SK-N-MC (cell line): ENCODE measurements at regions not wholly inside any gene's neighbourhood (a gene's known extent, or its start where the extent isn't known, plus 50 kb on each side); places are given as distances from the start of the nearest gene placed in this dataset.

ENCODE experiments used
- DNase-seq: peaks from one replicate; pipeline ENCODE4 v3.0.0-alpha.2; 2011; ENCODE audit warnings: low read depth, low spot score
- H3K27ac ChIP-seq: fragments of 200-600 bp; sonication (generic); 2 replicates; pipeline ENCODE4 v1.5.1; 2016; ENCODE audit warnings: mixed run types
- H3K36me3 ChIP-seq: fragments of 200-600 bp; sonication (generic); 2 replicates; pipeline ENCODE4 v1.6.1; 2017; ENCODE audit warnings: antibody characterized with exemption, low read length, mixed read lengths; ENCODE audit not compliant: insufficient read depth
- H3K4me3 ChIP-seq: fragments of 200-600 bp; sonication (generic); 2 replicates; pipeline ENCODE4 v1.5.1; 2016
- H3K9ac ChIP-seq: fragments of 200-600 bp; sonication (generic); 2 replicates; pipeline ENCODE4 v1.8.0; 2017; ENCODE audit warnings: mixed run types, mixed read lengths; ENCODE audit not compliant: insufficient read length
- H3K9me3 ChIP-seq: fragments of 200-600 bp; sonication (generic); 2 replicates; pipeline ENCODE4 v1.6.1; 2017; ENCODE audit warnings: low read depth, mild to moderate bottlenecking, antibody characterized with exemption, low read length, moderate library complexity, mixed read lengths
- EZH2 ChIP-seq: fragments of 200-600 bp; sonication (generic); IDR thresholded peaks from one replicate; pipeline ENCODE4 v1.6.1; 2017; ENCODE audit warnings: antibody characterized with exemption
- FOXP2 ChIP-seq: optimal IDR thresholded peaks from 2 replicates; pipeline ENCODE3; 2011; ENCODE audit warnings: mild to moderate bottlenecking, moderate library complexity; ENCODE audit not compliant: insufficient read depth; ENCODE audit errors: extremely low read length, control extremely low read depth
- POLR2AphosphoS5 ChIP-seq: IDR thresholded peaks from 2 replicates; pipeline ENCODE4 v1.6.1; 2012; ENCODE audit warnings: mild to moderate bottlenecking, low read depth, low read length, borderline replicate concordance

DNA sequence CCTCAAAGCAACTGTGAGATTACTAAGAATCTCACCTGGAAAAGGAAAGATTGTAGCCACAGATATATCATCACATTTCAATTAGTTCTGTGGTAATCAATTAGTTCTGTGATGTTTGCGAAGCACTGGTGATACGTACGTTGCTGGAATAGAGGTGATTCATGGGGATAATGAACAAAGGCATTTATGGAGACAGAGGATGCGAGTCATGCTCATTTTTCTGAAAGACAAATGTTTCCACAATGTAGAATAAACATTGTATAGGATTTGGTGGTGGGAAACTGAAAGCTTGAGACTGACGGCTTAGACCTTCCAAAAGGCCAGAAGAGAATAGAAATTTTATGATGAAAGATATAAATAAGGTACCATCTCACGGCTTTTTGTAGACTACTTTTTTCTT is 507.3 kb upstream of the TYRP1 start:
- no peak overlapping the region for H3K9ac ChIP-seq
- no peak overlapping the region for H3K4me3 ChIP-seq
- no peak overlapping the region for H3K27ac ChIP-seq
- H3K9me3 ChIP-seq = no peaks in the 10 kb centered on the region
- no peak for DNase-seq
- TF ChIP-seq FOXP2 (no peak), POLR2AphosphoS5 (no peak), EZH2 (no peak)
- H3K36me3 ChIP-seq = no peaks in the 10 kb centered on the region

DNA sequence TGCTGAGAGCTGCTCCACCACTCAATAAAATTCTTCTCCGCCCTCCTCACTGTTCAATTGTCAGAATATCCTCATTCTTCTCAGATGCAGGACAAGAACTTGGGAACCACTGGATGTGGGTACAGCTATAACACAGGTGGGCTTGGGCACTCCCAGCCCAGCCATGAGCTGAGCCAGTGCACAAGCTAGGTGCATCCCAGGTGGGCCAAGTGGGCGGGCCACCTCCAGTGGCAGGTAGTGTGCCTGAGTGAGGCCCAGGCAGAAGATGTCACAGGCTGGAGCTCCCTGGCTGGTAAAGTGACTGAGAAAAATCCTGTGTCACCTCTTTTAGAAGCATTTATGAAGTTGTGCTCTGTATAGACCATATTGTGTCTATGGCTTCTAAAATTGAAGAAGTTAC is 501.6 kb upstream of the TYRP1 start:
- no peak overlapping the region for H3K9ac ChIP-seq
- DNase-seq = no peak
- no peaks in the 10 kb centered on the region for H3K36me3 ChIP-seq
- H3K4me3 ChIP-seq = no peak overlapping the region
- H3K9me3 ChIP-seq = no peaks in the 10 kb centered on the region
- TF ChIP-seq FOXP2 (no peak), EZH2 (no peak), POLR2AphosphoS5 (no peak)
- H3K27ac ChIP-seq = no peak overlapping the region

DNA sequence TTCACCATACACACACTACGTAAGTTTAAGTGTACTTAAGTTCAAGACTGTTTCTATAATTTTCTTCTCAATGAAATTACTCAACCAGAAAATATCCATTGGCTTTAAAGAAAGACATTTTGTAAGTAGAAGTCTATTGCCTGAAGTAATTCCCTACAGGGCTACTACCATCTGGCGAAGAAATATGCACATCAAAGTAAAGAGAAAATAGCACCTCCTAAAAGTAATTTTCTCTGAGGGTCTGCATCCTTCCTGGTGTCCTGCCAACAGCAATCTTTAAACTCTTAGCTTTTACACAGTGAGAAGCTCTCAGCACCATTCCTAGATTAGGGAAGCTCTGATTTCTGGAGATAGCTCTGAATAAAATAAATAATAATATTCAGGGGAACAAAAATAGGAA is 498.5 kb upstream of the TYRP1 start:
- H3K36me3 ChIP-seq = no peaks in the 10 kb centered on the region
- no peak for DNase-seq
- H3K4me3 ChIP-seq = no peak overlapping the region
- TF ChIP-seq FOXP2 (no peak), POLR2AphosphoS5 (no peak), EZH2 (no peak)
- H3K9ac ChIP-seq = no peak overlapping the region
- no peak overlapping the region for H3K27ac ChIP-seq
- no peaks in the 10 kb centered on the region for H3K9me3 ChIP-seq

DNA sequence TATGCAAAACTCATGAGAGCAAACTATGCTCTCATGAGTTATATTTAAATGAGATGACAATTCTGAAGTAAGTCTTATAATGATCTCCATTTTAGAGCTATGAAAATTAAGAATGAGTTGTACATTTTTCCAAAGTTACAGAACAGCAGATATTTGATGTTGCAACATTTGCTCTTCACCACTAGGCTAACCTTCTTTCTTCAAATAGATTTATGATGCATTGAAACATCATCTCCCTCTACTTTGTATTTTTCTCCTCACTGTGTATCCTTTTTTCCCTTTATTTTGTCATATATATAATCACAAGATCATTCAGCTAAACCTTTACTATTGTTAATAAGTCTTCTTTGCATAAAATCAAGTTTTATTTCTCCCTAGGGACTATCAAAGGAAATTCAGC is 497.7 kb upstream of the TYRP1 start:
- Histone ChIP-seq H3K36me3 (no peaks in the 10 kb centered on the region), H3K27ac (no peak overlapping the region), H3K9ac (no peak overlapping the region), H3K9me3 (no peaks in the 10 kb centered on the region), H3K4me3 (no peak overlapping the region)
- no peak for DNase-seq
- TF ChIP-seq EZH2 (no peak), FOXP2 (no peak)

DNA sequence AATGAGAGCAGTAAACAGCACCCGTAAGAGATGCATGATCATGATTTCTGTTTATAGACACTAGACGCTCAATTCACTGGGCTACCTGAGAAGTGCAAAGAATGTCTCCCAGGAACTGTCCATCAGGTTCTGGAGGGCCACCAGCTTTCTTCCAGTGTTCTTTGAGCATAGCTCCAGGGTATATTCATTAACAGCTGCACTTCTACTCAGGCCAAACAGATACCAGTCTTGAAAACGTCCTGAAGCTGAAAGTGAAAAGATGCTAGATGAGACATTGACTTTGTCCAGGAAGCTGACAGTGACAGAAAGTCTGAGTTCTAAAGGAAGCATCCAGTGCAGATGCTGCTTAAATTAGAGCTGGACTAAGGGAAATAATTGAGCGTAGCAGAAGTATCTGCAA is 488.7 kb upstream of the TYRP1 start:
- TF ChIP-seq FOXP2 = no peak
- no peak for DNase-seq
- H3K27ac ChIP-seq = no peak overlapping the region
- no peak overlapping the region for H3K9ac ChIP-seq
- H3K36me3 ChIP-seq = no peaks in the 10 kb centered on the region
- H3K9me3 ChIP-seq = no peaks in the 10 kb centered on the region
- no peak overlapping the region for H3K4me3 ChIP-seq

DNA sequence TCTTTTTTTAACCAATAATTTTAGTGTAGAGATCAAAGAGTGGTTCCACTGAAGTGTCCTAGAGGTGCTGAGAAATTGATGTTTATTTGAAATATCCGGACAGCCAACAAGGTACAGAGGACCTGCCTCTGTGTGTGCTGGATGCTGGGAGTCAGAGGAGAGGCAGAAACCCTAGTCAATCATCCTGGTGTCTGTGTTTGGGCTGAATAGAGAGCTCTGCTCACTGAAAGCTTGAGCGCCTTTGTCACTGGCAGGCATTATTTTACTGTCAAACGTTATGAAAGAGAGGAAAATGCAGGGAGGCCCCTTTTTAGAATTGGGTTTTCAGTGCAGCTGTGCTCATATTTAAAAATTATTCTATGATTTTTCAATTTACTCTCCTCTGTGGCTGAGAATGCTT is 480.3 kb upstream of the TYRP1 start:
- Histone ChIP-seq H3K27ac (no peak overlapping the region), H3K9me3 (no peaks in the 10 kb centered on the region), H3K36me3 (no peaks in the 10 kb centered on the region), H3K9ac (no peak overlapping the region), H3K4me3 (no peak overlapping the region)
- no peak for TF ChIP-seq POLR2AphosphoS5
- TF ChIP-seq FOXP2 = no peak
- TF ChIP-seq EZH2 = no peak
- no peak for DNase-seq

DNA sequence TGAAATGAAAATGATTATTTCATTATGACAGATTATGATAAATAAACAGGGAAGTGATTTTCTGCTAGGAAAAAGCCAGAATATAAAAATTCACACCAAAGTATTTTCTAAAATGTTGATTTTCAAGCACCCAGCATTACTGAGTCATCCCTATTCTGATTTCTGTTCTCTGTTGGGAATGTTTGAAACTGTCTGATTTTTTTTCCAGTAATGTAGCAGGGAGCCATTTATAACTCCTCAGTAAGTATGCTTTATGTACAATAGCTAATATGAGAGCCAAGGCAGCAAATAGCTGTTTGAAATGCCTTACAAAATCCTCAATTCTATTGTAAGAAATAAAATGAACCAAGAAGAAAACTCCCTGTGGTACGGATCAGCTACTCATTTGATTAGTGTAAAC is 471.7 kb upstream of the TYRP1 start:
- TF ChIP-seq EZH2 (no peak), FOXP2 (no peak), POLR2AphosphoS5 (no peak)
- H3K27ac ChIP-seq = no peak overlapping the region
- no peak overlapping the region for H3K9ac ChIP-seq
- no peaks in the 10 kb centered on the region for H3K9me3 ChIP-seq
- DNase-seq = no peak
- H3K4me3 ChIP-seq = no peak overlapping the region
- no peaks in the 10 kb centered on the region for H3K36me3 ChIP-seq

DNA sequence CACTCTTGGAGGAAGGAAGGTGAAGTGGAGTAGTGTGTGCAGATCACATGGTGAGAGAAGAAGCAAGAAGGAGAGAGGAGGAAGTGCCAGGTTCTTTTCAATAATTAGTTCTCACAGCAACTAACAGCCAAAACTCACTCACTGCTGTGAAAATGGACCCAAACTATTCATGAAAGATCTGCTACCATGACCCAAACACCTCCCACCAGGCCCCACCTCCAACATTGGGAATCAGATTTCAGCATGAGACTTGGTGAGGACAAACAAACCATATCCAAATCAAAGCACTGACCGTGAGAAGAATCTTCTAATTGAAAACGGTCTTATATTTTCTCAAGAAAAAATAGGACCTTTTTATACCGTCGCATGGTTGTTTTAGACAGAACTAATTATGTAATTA is 468.7 kb upstream of the TYRP1 start:
- TF ChIP-seq FOXP2 (no peak), POLR2AphosphoS5 (no peak), EZH2 (no peak)
- Histone ChIP-seq H3K36me3 (no peaks in the 10 kb centered on the region), H3K27ac (no peak overlapping the region), H3K9ac (no peak overlapping the region), H3K9me3 (no peaks in the 10 kb centered on the region), H3K4me3 (no peak overlapping the region)
- no peak for DNase-seq

DNA sequence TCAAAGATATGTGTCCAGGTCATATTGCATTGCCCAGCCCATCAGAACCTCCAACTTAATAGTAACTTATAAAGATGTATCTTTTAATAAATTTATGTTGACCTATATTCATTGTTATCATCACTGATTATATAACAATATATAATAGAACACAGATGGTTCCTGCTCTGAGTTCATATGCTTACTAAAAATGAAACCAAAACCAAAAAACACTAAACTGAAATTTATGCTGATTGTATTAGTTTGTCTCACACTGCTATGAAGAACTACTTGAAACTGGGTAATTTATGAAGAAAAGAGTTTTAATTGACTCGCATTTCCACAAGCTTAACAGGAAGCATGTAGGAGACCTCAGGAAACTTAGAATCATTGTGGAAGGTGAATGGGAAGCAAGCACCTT is 462.5 kb upstream of the TYRP1 start:
- no peak for TF ChIP-seq FOXP2
- TF ChIP-seq EZH2 = no peak
- no peak for TF ChIP-seq POLR2AphosphoS5
- H3K9ac ChIP-seq = no peak overlapping the region
- H3K9me3 ChIP-seq = 0 out of 2 replicates have a peak, but pooled peaks cover 3% of the 10 kb centered on the region
- no peak overlapping the region for H3K4me3 ChIP-seq
- H3K27ac ChIP-seq = no peak overlapping the region
- DNase-seq = no peak
- no peaks in the 10 kb centered on the region for H3K36me3 ChIP-seq

DNA sequence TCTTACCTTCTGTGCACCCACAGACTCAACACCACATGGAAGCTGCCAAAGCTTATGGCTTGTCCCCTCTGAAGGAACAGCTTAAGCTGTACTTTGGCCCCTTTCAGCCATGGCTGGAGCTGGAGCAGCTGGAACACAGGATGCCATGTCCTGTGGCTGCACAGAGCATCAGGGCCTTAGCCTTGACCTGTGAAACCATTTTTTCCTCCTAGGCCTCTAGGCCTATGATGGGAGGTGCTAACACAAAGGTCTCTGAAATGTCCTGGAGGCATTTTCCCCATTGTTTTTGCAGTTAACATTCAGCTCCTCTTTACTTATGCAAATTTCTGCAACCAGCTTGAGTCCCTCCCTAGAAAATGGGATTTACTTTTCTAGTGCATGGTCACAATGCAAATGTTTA is 461.4 kb upstream of the TYRP1 start:
- Histone ChIP-seq H3K27ac (no peak overlapping the region), H3K9ac (no peak overlapping the region), H3K9me3 (0 out of 2 replicates have a peak, but pooled peaks cover 3% of the 10 kb centered on the region), H3K4me3 (no peak overlapping the region), H3K36me3 (no peaks in the 10 kb centered on the region)
- DNase-seq = no peak
- TF ChIP-seq EZH2 (no peak), FOXP2 (no peak), POLR2AphosphoS5 (no peak)
